ENCODE measurements at regions not wholly inside any gene's neighbourhood (a gene's known extent, or its start where the extent isn't known, plus 50 kb on each side); places are given as distances from the start of the nearest gene placed in this dataset.

- TF ChIP-seq CTCF (conservative IDR thresholded peaks at IDR 0.05 in 1 of 2, IDR thresholded peaks at IDR 0.05 in 1 of 2; ENCODE audit: extremely low read depth in 1 of 2, insufficient read depth in 1 of 2, low read depth in 1 of 2, low read length in 2 of 2): no peak
- TF ChIP-seq EZH2 (IDR thresholded peaks at IDR 0.05; ENCODE audit: borderline replicate concordance, low read length): no peak
These were observed 61.5 kb upstream of the ZNF354A start for GRCh38 chr5:178791976-178792375.

Measured in mammary epithelial cell (primary cell).